GF-D8 (cell line): ENCODE measurements at regions not wholly inside any gene's neighbourhood (a gene's known extent, or its start where the extent isn't known, plus 50 kb on each side); places are given as distances from the start of the nearest gene placed in this dataset.
"Not testable (repeated sequence)": the region's sequence is repeated elsewhere in the genome, so short reads cannot be mapped to it uniquely, and the experiment has no call there.

Source experiments
- DNase-seq: peaks from one replicate; lab custom pipeline; 2025; lab: John Stamatoyannopoulos, UW

DNA sequence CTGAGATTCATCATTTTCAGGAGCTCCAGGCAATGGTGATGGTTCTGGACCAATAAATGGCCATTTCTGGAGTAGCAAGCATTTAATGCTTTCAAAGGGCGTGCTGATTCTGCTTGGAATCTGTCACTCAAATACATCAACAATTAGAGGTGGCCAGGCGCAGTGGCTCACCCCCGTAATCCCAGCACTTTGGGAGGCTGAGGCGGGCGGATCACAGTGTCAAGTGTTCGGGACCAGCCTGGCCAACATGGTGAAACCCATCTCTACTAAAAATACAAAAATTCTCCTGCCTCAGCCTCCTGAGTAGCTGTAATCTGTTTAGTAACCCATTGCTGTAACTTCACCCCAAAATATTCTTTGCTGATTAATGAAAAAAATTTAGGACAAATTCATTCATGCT is 1574.2 kb downstream of the EFNB2 start:
- no peak for DNase-seq

GRCh38 chr13:104954210-104954609 is 1581.3 kb downstream of the EFNB2 start:
- no peak for DNase-seq

- DNase-seq = no peak
Measured at GRCh38 chr13:104953588-104953987, 1581.9 kb downstream of the EFNB2 start.

GRCh38 chr13:104949840-104950740 is 1585.4 kb downstream of the EFNB2 start:
- DNase-seq = no peak

- no peak for DNase-seq
Measured at GRCh38 chr13:104944176-104944575, 1591.3 kb downstream of the EFNB2 start.

DNA sequence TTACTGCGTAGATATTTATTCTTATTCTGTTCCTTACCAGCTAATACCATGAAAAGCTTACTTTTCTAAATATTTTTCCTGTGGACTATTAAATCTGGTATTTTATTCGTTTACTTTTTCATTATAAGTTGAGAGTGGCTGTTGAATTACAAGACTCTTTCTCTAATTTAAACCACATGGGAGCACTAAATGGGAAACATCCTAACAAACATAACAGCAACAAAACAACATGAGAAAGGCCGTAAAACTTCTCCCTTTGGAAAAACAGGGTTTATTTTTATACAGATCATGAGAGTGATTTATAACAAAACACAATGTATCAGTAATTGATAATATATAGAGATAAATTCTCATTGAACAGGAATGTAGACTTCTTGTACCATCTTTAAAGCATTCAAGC is 1592.1 kb downstream of the EFNB2 start:
- DNase-seq = no peak

GRCh38 chr13:104937881-104938280 is 1597.6 kb downstream of the EFNB2 start:
- no peak for DNase-seq

GRCh38 chr13:104936304-104936703 is 1599.2 kb downstream of the EFNB2 start:
- no peak for DNase-seq

DNA sequence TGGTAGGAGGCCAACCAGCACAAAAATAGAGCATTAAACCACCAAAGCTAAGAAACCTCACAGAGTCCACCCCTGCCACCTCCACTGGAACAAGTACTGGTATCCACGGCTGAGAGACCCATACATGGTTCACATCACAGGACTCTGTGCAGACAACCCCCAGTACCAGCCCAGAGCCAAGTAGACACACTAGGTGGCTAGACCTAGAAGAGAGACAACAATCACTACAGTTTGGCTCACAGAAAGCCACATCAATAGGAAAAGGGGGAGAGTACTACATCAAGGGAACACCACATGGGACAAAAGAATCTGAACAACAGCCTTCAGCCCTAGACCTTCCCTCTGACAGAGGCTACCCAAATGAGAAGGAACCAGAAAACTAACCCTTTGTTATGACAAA is 1614.9 kb downstream of the EFNB2 start:
- DNase-seq = not testable (repeated sequence)

GRCh38 chr13:104920091-104920490 is 1615.4 kb downstream of the EFNB2 start:
- DNase-seq = no peak

GRCh38 chr13:104900191-104900817 is 1635.2 kb downstream of the EFNB2 start:
- DNase-seq = no peak

GRCh38 chr13:104898484-104898883 is 1637.0 kb downstream of the EFNB2 start:
- no peak for DNase-seq

- no peak for DNase-seq
Measured at GRCh38 chr13:104895521-104895920, 1639.9 kb downstream of the EFNB2 start.

GRCh38 chr13:104875038-104875754 is 1660.3 kb downstream of the EFNB2 start:
- DNase-seq = no peak

- no peak for DNase-seq
Measured at GRCh38 chr13:104872153-104872552, 1663.3 kb downstream of the EFNB2 start.

- DNase-seq = peak; percentile 16
Measured at GRCh38 chr13:104871456-104871855, 1664.0 kb downstream of the EFNB2 start.

DNA sequence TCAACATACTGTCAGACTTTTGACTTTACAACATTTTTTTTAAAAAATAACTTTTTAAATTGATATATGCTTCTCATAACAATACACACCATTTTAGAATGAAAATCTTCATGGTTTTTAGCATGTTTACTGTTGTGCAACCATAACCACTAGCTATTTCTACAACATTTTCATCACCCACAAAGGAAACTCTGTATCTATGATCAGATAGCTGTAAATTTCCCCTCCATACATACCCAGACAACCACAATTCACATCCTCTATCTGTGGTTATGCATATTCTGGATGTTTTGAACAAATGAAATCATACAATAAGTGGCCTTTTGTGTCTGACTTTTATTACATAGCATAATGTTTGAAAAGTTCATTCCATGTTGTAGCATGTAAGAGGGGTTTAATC is 1666.0 kb downstream of the EFNB2 start:
- DNase-seq = peak; percentile 94

DNA sequence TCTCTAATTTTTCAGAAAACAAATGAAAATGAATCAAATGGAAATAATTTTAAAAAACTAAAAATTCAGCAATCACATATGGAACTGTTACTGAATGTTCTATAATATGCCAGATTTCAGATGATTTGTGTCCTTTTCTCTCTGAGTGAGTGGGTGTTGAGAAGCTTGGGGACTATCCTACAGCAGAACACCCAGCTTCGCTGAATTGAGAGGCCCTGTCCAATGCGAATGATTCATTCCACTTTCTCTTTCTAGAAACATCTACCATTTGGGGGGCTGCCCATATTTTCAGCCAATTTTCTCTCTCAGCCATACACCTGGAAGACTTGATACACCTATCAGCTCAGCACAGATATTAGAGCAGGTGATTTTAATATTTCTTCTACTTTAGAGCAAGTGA is 1666.7 kb downstream of the EFNB2 start:
- no peak for DNase-seq

DNA sequence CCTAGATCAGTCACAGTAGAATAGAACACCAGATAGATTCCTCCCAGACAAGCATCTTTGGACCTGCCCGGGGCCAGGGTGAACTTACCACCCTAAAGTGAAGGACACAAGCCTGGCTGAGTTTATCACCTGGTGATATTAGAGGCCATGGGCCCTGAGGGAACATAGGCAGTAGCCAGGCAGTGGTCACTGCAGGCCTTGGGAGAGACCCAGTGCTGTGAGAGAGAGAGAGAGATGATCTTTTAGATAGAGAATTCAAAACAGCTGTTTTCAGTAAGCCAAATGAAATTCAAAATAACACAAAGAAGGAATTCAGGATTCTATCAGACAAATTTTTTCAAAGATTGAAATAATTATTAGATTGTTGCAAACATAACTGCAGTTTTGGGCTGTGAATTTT is 1679.9 kb downstream of the EFNB2 start:
- no peak for DNase-seq

GRCh38 chr13:104854698-104855097 is 1680.8 kb downstream of the EFNB2 start:
- DNase-seq = no peak

- no peak for DNase-seq
Measured at GRCh38 chr13:104854007-104854406, 1681.5 kb downstream of the EFNB2 start.

DNA sequence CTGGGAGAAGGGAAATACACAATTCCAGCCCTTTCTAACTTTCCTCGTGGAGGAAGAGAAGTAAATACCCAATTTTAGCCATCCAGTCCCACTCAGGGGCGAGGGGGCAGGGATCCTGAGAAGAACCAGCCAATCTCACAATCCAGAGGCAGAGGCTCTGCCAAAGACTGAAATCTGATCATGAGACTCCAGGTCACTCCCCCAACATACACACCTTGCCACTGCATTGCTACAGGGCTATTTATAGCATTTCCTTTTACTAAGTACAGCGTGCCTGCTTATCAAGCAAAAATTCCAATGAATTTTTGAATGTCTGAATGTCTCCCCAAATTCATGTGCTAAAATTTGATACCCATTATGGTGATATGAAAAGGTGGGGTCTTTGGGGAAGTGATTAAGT is 1687.5 kb downstream of the EFNB2 start:
- no peak for DNase-seq

GRCh38 chr13:104843401-104843800 is 1692.1 kb downstream of the EFNB2 start:
- DNase-seq = no peak
